ENCODE measurements at regions not wholly inside any gene's neighbourhood (a gene's known extent, or its start where the extent isn't known, plus 50 kb on each side); places are given as distances from the start of the nearest gene placed in this dataset.

DNA sequence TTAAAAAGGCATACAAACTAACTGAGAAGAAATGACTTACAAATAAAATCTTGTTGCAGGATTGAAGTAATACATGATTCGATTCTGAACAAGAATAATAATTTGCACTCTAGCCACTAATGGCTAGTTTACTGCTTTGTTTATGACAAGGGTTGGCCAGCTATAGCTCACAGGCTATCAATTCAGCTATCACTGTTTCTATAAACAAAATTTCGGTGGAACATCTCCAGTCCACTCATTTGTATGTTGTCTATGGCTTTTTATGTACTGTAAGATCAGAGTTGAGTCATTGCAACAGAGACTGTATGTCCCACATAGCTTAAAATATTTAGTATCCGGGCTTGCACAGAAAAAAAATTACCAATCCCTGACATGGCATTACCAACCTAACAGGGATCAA lies 543.7 kb upstream of the CNTNAP5 start:
- ChIA-PET CTCF (no interaction called here), POLR2A (no interaction called here)
- intact Hi-C loops (cut with micrococcal nuclease): no loop called here

GRCh38 chr2:123485056-123485455 lies 540.0 kb upstream of the CNTNAP5 start:
- POLR2A ChIA-PET: no interaction called here
- H3K36me3 Mint-ChIP-seq (ENCODE audit: low read depth): no peaks in the 10 kb centered on the region
- no peaks in the 10 kb centered on the region for H3K27me3 Mint-ChIP-seq
- no peak overlapping the region for H3K27ac Mint-ChIP-seq
- TF ChIP-seq CTCF (IDR thresholded peaks at IDR 0.05): no peak
- intact Hi-C loops (cut with micrococcal nuclease): no loop called here
- H3K4me1 Mint-ChIP-seq: no peaks in the 10 kb centered on the region
- DNase-seq (no peak), ATAC-seq (ENCODE audit: low read depth) (no peak)
- H3K4me3 Mint-ChIP-seq: no peak overlapping the region
- peaks cover 5% of the 10 kb centered on the region for H3K9me3 Mint-ChIP-seq
- CTCF ChIA-PET: no interaction called here

More for the DNA sequence above, 543.7 kb upstream of the CNTNAP5 start:
- Mint-ChIP-seq H3K4me3 (no peak overlapping the region), H3K9me3 (peaks cover 5% of the 10 kb centered on the region), H3K4me1 (no peaks in the 10 kb centered on the region), H3K36me3 (ENCODE audit: low read depth) (no peaks in the 10 kb centered on the region), H3K27me3 (no peaks in the 10 kb centered on the region), H3K27ac (no peak overlapping the region)
- TF ChIP-seq CTCF (IDR thresholded peaks at IDR 0.05): no peak
- DNase-seq: no peak
- ATAC-seq (ENCODE audit: low read depth): no peak

GRCh38 chr2:123493687-123494086 lies 531.4 kb upstream of the CNTNAP5 start:
- ATAC-seq (ENCODE audit: low read depth) (no peak), DNase-seq (no peak)
- ChIA-PET POLR2A (no interaction called here), CTCF (no interaction called here)
- intact Hi-C loops (cut with micrococcal nuclease): no loop called here
- Mint-ChIP-seq H3K4me3 (no peak overlapping the region), H3K9me3 (peaks cover 18% of the 10 kb centered on the region), H3K4me1 (no peaks in the 10 kb centered on the region), H3K27me3 (no peaks in the 10 kb centered on the region), H3K27ac (no peak overlapping the region), H3K36me3 (ENCODE audit: low read depth) (no peaks in the 10 kb centered on the region)
- no peak for TF ChIP-seq CTCF (IDR thresholded peaks at IDR 0.05)

GRCh38 chr2:123495241-123495640 lies 529.8 kb upstream of the CNTNAP5 start:
- ChIA-PET POLR2A (no interaction called here), CTCF (no interaction called here)
- DNase-seq (no peak), ATAC-seq (ENCODE audit: low read depth) (no peak)
- intact Hi-C loops (cut with micrococcal nuclease): no loop called here
- no peak for TF ChIP-seq CTCF (IDR thresholded peaks at IDR 0.05)
- H3K27me3 Mint-ChIP-seq: no peaks in the 10 kb centered on the region
- no peaks in the 10 kb centered on the region for H3K4me1 Mint-ChIP-seq
- no peak overlapping the region for H3K27ac Mint-ChIP-seq
- peaks cover 18% of the 10 kb centered on the region for H3K9me3 Mint-ChIP-seq
- no peak overlapping the region for H3K4me3 Mint-ChIP-seq
- no peaks in the 10 kb centered on the region for H3K36me3 Mint-ChIP-seq (ENCODE audit: low read depth)

DNA sequence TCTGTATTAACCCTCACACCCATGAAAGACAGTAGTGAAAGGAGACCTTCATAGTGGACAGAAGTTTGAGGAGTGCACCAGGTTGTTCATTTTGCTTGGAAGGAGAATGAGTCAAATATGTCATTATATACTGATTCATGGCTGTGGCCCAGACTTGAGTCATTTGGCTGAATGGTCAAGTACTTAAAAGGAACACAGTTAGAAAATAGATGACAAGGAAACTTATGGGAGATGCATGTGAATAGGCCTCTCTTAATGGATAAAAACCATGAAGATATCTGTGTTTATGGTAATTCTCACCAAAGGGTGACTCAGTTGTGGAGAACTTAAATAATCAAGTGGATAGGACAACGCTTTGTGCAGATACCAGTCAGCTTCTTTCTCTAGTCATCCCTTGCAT lies 524.7 kb upstream of the CNTNAP5 start:
- TF ChIP-seq CTCF (IDR thresholded peaks at IDR 0.05): no peak
- ATAC-seq (ENCODE audit: low read depth): no peak
- H3K9me3 Mint-ChIP-seq: peaks cover 6% of the 10 kb centered on the region
- H3K27ac Mint-ChIP-seq: no peak overlapping the region
- H3K4me1 Mint-ChIP-seq: no peaks in the 10 kb centered on the region
- ChIA-PET CTCF (no interaction called here), POLR2A (no interaction called here)
- H3K4me3 Mint-ChIP-seq: no peak overlapping the region
- intact Hi-C loops (cut with micrococcal nuclease): no loop called here
- H3K36me3 Mint-ChIP-seq (ENCODE audit: low read depth): no peaks in the 10 kb centered on the region
- no peaks in the 10 kb centered on the region for H3K27me3 Mint-ChIP-seq
- no peak for DNase-seq
